CD4-positive, alpha-beta T cell (primary cell): ENCODE measurements at regions not wholly inside any gene's neighbourhood (a gene's known extent, or its start where the extent isn't known, plus 50 kb on each side); places are given as distances from the start of the nearest gene placed in this dataset.

ENCODE experiments used
- ATAC-seq: fragments of 200-7000 bp; cut with Tn5 transposase; one replicate; pipeline ENCODE4 v1.10.0; 2022; ENCODE audit warnings: mild to moderate bottlenecking; ENCODE audit not compliant: poor library complexity
- CTCF ChIA-PET: fragments of 350-600 bp; sonication (Branson Sonifier 250); formaldehyde crosslinking; loops from one replicate; lab custom pipeline; 2021; ENCODE audit warnings: antibody characterized with exemption, inconsistent platforms; lab: Charles Lee
- POLR2A ChIA-PET: fragments of 350-600 bp; sonication (Branson Sonifier 250); formaldehyde crosslinking; loops from one replicate; lab custom pipeline; 2021; ENCODE audit warnings: antibody characterized with exemption, inconsistent platforms; lab: Charles Lee
- DNase-seq, 14 experiments: peaks; one replicate each; pipeline ENCODE4 v3.0.0-alpha.2; 2013 to 2020; ENCODE audit warnings: mixed read lengths in 2 of 14
- H3K27ac ChIP-seq, 2 donors: one replicate each; pipeline versions ENCODE4 v1.5.1 to v1.7.0; 2013; ENCODE audit warnings: low read length in 2 of 2, low read depth in 1 of 2, mild to moderate bottlenecking in 1 of 2
- H3K27me3 ChIP-seq, 2 experiments: 1 replicate in 1 of 2; 2 replicates in 1 of 2; pipeline versions ENCODE4 v1.6.1 to v1.7.0; 2013; ENCODE audit warnings: low read length in 2 of 2, control low read depth in 1 of 2, mild to moderate bottlenecking in 1 of 2, moderate library complexity in 1 of 2; ENCODE audit not compliant: insufficient read depth in 2 of 2, control insufficient read depth in 1 of 2
- H3K36me3 ChIP-seq: one replicate; pipeline ENCODE4 v1.6.1; 2013; ENCODE audit warnings: low read length, control low read depth; ENCODE audit not compliant: insufficient read depth
- H3K4me1 ChIP-seq: one replicate; pipeline ENCODE4 v1.6.1; 2013; ENCODE audit warnings: low read length, control low read depth; ENCODE audit not compliant: insufficient read depth
- H3K4me3 ChIP-seq: one replicate; pipeline ENCODE4 v1.5.1; 2013; ENCODE audit warnings: mild to moderate bottlenecking, low read length, moderate library complexity
- H3K9me3 ChIP-seq, 2 experiments: 1 replicate in 1 of 2; 2 replicates in 1 of 2; pipeline versions ENCODE4 v1.6.1 to v1.7.0; 2013; ENCODE audit warnings: low read length in 2 of 2, mild to moderate bottlenecking in 2 of 2, control low read depth in 1 of 2, moderate library complexity in 1 of 2; ENCODE audit not compliant: control insufficient read depth in 1 of 2, insufficient read depth in 1 of 2
- H3K27ac Mint-ChIP-seq: one replicate; pipeline ENCODE4 v1.8.0; 2020; ENCODE audit warnings: mixed read lengths
- H3K27me3 Mint-ChIP-seq: one replicate; pipeline ENCODE4 v1.8.0; 2021; ENCODE audit warnings: mixed read lengths
- H3K36me3 Mint-ChIP-seq: one replicate; pipeline ENCODE4 v1.8.0; 2021; ENCODE audit warnings: low read depth, mixed read lengths
- H3K4me1 Mint-ChIP-seq: one replicate; pipeline ENCODE4 v1.8.0; 2021; ENCODE audit warnings: low read depth, mixed read lengths
- H3K4me3 Mint-ChIP-seq: one replicate; pipeline ENCODE4 v1.8.0; 2020; ENCODE audit warnings: mild to moderate bottlenecking, mixed read lengths
- H3K9me3 Mint-ChIP-seq: one replicate; pipeline ENCODE4 v1.8.0; 2020; ENCODE audit warnings: mixed read lengths
- CTCF ChIP-seq: fragments of 200-600 bp; IDR thresholded peaks from one replicate; pipeline ENCODE4 v1.8.0; 2022; ENCODE audit warnings: antibody characterized with exemption, mild to moderate bottlenecking
- intact Hi-C, 2 experiments: fragments of 100-400 bp; cut with DNase I in 1 of 2; cut with micrococcal nuclease in 1 of 2; formaldehyde crosslinking; loops; one replicate each; pipeline versions ENCODE4 v1.15.1 to v1.9.0; 2023 to 2025; cut with DNase I, micrococcal nuclease

- Mint-ChIP-seq H3K27me3 (no peaks in the 10 kb centered on the region), H3K9me3 (no peaks in the 10 kb centered on the region), H3K4me1 (peaks cover 16% of the 10 kb centered on the region), H3K4me3 (no peak overlapping the region), H3K36me3 (peaks cover 3% of the 10 kb centered on the region), H3K27ac (no peak overlapping the region)
- no peak for DNase-seq
- Histone ChIP-seq H3K27me3 (no peaks in the 10 kb centered on the region), H3K4me1 (peaks cover 4% of the 10 kb centered on the region), H3K9me3 (no peaks in the 10 kb centered on the region), H3K36me3 (peaks cover 3% of the 10 kb centered on the region), H3K27ac (no peak overlapping the region), H3K4me3 (no peak overlapping the region)
- CTCF ChIA-PET, result interaction anchor here (1.3 kb wide), 1 partner anchor 75 kb away, joined by 6 read pairs; no protein-coding TSS in a partner anchor
- intact Hi-C loops, result no loop called here
- POLR2A ChIA-PET, result interaction anchor here (1.0 kb wide), 1 partner anchor 67 kb away, joined by 3 read pairs; no protein-coding TSS in a partner anchor
- no peak for TF ChIP-seq CTCF
- no peak for ATAC-seq
Measured at GRCh38 chr22:46081036-46081830, 69.1 kb upstream of the PPARA start.

GRCh38 chr22:46081831-46082210, 68.5 kb upstream of the PPARA start:
- ChIA-PET CTCF (no interaction called here), POLR2A (interaction anchor here (1.0 kb wide), 1 partner anchor 68 kb away, joined by 3 read pairs; no protein-coding TSS in a partner anchor)
- no peak overlapping the region for H3K27ac Mint-ChIP-seq
- no peak overlapping the region for H3K27ac ChIP-seq
- ATAC-seq (no peak), DNase-seq (no peak)
- intact Hi-C loops, result no loop called here
- H3K4me3 Mint-ChIP-seq, result no peak overlapping the region
- no peaks in the 10 kb centered on the region for H3K9me3 Mint-ChIP-seq
- H3K36me3 Mint-ChIP-seq, result peaks cover 3% of the 10 kb centered on the region
- H3K4me1 Mint-ChIP-seq, result peaks cover 14% of the 10 kb centered on the region
- no peaks in the 10 kb centered on the region for H3K27me3 Mint-ChIP-seq
- H3K4me3 ChIP-seq, result no peak overlapping the region
- no peak for TF ChIP-seq CTCF
- H3K36me3 ChIP-seq, result peaks cover 7% of the 10 kb centered on the region
- H3K4me1 ChIP-seq, result peaks cover 4% of the 10 kb centered on the region
- H3K9me3 ChIP-seq, result no peaks in the 10 kb centered on the region
- no peaks in the 10 kb centered on the region for H3K27me3 ChIP-seq

GRCh38 chr22:46082633-46083032, 67.7 kb upstream of the PPARA start:
- peaks cover 10% of the 10 kb centered on the region for H3K36me3 ChIP-seq
- H3K27me3 Mint-ChIP-seq, result no peaks in the 10 kb centered on the region

More at GRCh38 chr22:46082633-46083032, 67.7 kb upstream of the PPARA start:
- ChIA-PET POLR2A (no interaction called here), CTCF (no interaction called here)
- no peak overlapping the region for H3K27ac Mint-ChIP-seq
- Histone ChIP-seq H3K4me3 (no peak overlapping the region), H3K4me1 (peaks cover 4% of the 10 kb centered on the region), H3K27ac (no peak overlapping the region), H3K27me3 (no peaks in the 10 kb centered on the region), H3K9me3 (no peaks in the 10 kb centered on the region)
- no peak for TF ChIP-seq CTCF
- intact Hi-C loops, result no loop called here
- H3K4me1 Mint-ChIP-seq, result peaks cover 14% of the 10 kb centered on the region
- ATAC-seq (no peak), DNase-seq (no peak)
- peaks cover 3% of the 10 kb centered on the region for H3K36me3 Mint-ChIP-seq
- H3K4me3 Mint-ChIP-seq, result no peak overlapping the region
- no peaks in the 10 kb centered on the region for H3K9me3 Mint-ChIP-seq
